H1 (cell line): ENCODE measurements at regions not wholly inside any gene's neighbourhood (a gene's known extent, or its start where the extent isn't known, plus 50 kb on each side); places are given as distances from the start of the nearest gene placed in this dataset.

Experiments
- CBX5 ChIP-seq: fragments of 300-800, 300-1000 bp; sonication (generic); IDR thresholded peaks from 2 replicates; pipeline ENCODE4 v1.7.1; 2016; ENCODE audit warnings: antibody characterized with exemption, low read length, low read depth
- CEBPB ChIP-seq: IDR thresholded peaks from 2 replicates; pipeline ENCODE4 v1.6.1; 2012; ENCODE audit warnings: low read depth, low read length
- EP300 ChIP-seq, 2 experiments: IDR thresholded peaks; 1 replicate in 1 of 2; 2 replicates in 1 of 2; pipeline ENCODE4 v1.6.1; 2011 to 2012; ENCODE audit warnings: low read depth in 2 of 2, low read length in 2 of 2, mild to moderate bottlenecking in 2 of 2, borderline replicate concordance in 1 of 2, inconsistent platforms in 1 of 2, moderate library complexity in 1 of 2
- EZH2 ChIP-seq: fragments of 200-600 bp; sonication (generic); IDR thresholded peaks from 2 replicates; pipeline ENCODE4 v1.7.1; 2012; ENCODE audit warnings: low read depth, mild to moderate bottlenecking, moderate library complexity, low read length, inconsistent platforms; ENCODE audit not compliant: severe bottlenecking
- NANOG ChIP-seq: IDR thresholded peaks from 2 replicates; pipeline ENCODE4 v1.6.1; 2011; ENCODE audit warnings: low read length, low read depth, mild to moderate bottlenecking, inconsistent platforms; ENCODE audit not compliant: insufficient read depth, poor library complexity, severe bottlenecking
- NRF1 ChIP-seq: IDR thresholded peaks from 2 replicates; pipeline ENCODE4 v1.6.1; 2011; ENCODE audit warnings: mild to moderate bottlenecking, low read depth, low read length, improper control_type of control experiment
- POLR2A ChIP-seq, 2 experiments: IDR thresholded peaks; 1 replicate in 1 of 2; 2 replicates in 1 of 2; pipeline ENCODE4 v1.6.1; 2011; ENCODE audit warnings: low read depth in 2 of 2, low read length in 2 of 2, mild to moderate bottlenecking in 2 of 2; ENCODE audit errors: control extremely low read depth in 1 of 2
- POLR2AphosphoS5 ChIP-seq: IDR thresholded peaks from 2 replicates; pipeline ENCODE4 v1.6.1; 2011; ENCODE audit warnings: low read depth, low read length
- RAD21 ChIP-seq, 2 experiments: IDR thresholded peaks in 1 of 2; conservative IDR thresholded peaks in 1 of 2; 2 replicates each; pipeline ENCODE4 v1.6.1; 2011; ENCODE audit warnings: low read depth in 2 of 2, low read length in 2 of 2, improper control_type of control experiment in 1 of 2, inconsistent platforms in 1 of 2, mild to moderate bottlenecking in 1 of 2, moderate library complexity in 1 of 2
- TAF1 ChIP-seq: IDR thresholded peaks from 2 replicates; pipeline ENCODE4 v1.6.1; 2011; ENCODE audit warnings: mild to moderate bottlenecking, low read depth, low read length
- TBP ChIP-seq: IDR thresholded peaks from 2 replicates; pipeline ENCODE4 v1.6.1; 2011; ENCODE audit warnings: low read depth, low read length, improper control_type of control experiment
- TF ChIP-seq, protein P1 (sequence below), 3 experiments: IDR thresholded peaks; 1 replicate in 2 of 3; 2 replicates in 1 of 3; pipeline versions ENCODE4 v1.5.1 to v1.6.1; 2011; ENCODE audit warnings: low read length in 3 of 3, mild to moderate bottlenecking in 3 of 3, inconsistent platforms in 2 of 3, low read depth in 1 of 3, moderate library complexity in 1 of 3; ENCODE audit not compliant: insufficient read depth in 1 of 3; ENCODE audit errors: control extremely low read depth in 1 of 3
- TF ChIP-seq, protein P2 (sequence below): IDR thresholded peaks from 2 replicates; pipeline ENCODE4 v1.6.1; 2012; ENCODE audit warnings: low read length, inconsistent platforms

GRCh38 chr7:3187444-3188040, 113.5 kb upstream of the SDK1 start:
- no peak for TF ChIP-seq EZH2
- no peak for TF ChIP-seq NANOG
- TF ChIP-seq, protein P1, sequence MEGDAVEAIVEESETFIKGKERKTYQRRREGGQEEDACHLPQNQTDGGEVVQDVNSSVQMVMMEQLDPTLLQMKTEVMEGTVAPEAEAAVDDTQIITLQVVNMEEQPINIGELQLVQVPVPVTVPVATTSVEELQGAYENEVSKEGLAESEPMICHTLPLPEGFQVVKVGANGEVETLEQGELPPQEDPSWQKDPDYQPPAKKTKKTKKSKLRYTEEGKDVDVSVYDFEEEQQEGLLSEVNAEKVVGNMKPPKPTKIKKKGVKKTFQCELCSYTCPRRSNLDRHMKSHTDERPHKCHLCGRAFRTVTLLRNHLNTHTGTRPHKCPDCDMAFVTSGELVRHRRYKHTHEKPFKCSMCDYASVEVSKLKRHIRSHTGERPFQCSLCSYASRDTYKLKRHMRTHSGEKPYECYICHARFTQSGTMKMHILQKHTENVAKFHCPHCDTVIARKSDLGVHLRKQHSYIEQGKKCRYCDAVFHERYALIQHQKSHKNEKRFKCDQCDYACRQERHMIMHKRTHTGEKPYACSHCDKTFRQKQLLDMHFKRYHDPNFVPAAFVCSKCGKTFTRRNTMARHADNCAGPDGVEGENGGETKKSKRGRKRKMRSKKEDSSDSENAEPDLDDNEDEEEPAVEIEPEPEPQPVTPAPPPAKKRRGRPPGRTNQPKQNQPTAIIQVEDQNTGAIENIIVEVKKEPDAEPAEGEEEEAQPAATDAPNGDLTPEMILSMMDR (IDR thresholded peaks at IDR 0.05; ENCODE audit: control extremely low read depth in 1 of 3, insufficient read depth in 1 of 3, low read depth in 1 of 3, low read length in 3 of 3) = no peak
- no peak for TF ChIP-seq POLR2AphosphoS5
- TF ChIP-seq TAF1 = no peak
- TF ChIP-seq CBX5 = no peak
- TF ChIP-seq EP300 (IDR thresholded peaks at IDR 0.05; ENCODE audit: borderline replicate concordance in 1 of 2, low read depth in 2 of 2, low read length in 2 of 2) = no peak
- TF ChIP-seq CEBPB = no peak
- TF ChIP-seq POLR2A (IDR thresholded peaks at IDR 0.05; ENCODE audit: control extremely low read depth in 1 of 2, low read depth in 2 of 2, low read length in 2 of 2) = no peak
- no peak for TF ChIP-seq RAD21 (IDR thresholded peaks at IDR 0.05 in 1 of 2, conservative IDR thresholded peaks at IDR 0.05 in 1 of 2; ENCODE audit: low read depth in 2 of 2, low read length in 2 of 2)
- TF ChIP-seq, protein P2, sequence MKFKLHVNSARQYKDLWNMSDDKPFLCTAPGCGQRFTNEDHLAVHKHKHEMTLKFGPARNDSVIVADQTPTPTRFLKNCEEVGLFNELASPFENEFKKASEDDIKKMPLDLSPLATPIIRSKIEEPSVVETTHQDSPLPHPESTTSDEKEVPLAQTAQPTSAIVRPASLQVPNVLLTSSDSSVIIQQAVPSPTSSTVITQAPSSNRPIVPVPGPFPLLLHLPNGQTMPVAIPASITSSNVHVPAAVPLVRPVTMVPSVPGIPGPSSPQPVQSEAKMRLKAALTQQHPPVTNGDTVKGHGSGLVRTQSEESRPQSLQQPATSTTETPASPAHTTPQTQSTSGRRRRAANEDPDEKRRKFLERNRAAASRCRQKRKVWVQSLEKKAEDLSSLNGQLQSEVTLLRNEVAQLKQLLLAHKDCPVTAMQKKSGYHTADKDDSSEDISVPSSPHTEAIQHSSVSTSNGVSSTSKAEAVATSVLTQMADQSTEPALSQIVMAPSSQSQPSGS = no peak
- TF ChIP-seq TBP = no peak
- TF ChIP-seq NRF1 = no peak
